HG03378 (cell line): ENCODE measurements at regions not wholly inside any gene's neighbourhood (a gene's known extent, or its start where the extent isn't known, plus 50 kb on each side); places are given as distances from the start of the nearest gene placed in this dataset.

ENCODE experiments used
- ATAC-seq: cut with Tn5 transposase; IDR thresholded peaks from one replicate; pipeline ENCODE4 v1.9.1; 2021; ENCODE audit warnings: mild to moderate bottlenecking, moderate library complexity; ENCODE audit not compliant: unreplicated experiment

DNA sequence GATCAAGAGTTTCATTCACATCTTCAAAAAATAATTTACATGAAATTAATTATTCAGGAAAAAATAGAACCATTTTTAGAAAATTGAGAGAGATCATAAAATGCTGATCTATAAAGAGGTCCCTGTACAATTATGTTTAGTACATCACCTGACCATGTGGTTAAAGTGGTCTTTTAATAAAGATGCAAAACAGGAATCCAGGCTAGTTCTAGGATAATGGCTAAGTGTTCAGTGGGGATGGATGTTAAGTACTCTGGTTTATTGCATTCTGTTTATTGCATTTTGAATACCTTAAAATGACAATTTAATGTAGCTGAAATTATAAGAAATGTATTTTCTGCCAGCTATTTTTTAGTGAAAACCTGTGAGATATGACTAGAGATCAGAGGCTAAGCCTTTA, 72.0 kb upstream of the SMC2 start:
- no peak for ATAC-seq

DNA sequence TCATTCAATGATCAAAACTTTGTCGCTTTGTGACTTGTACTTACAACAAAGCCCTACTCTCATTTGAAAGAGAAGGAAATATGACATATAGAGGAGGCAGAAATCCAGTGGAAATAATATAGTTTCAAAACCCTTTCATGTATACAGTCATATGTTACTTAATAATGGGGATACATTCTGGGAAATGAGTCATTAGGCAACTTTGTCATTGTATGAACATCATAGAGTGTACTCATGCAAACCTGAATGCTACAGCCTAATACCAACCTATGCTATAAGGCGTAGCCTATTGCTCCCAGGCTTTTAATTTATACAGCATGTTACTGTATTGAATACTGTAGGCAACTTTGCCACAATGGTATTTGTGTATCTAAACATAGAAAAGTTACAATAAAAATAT, 69.0 kb upstream of the SMC2 start:
- ATAC-seq, result no peak

DNA sequence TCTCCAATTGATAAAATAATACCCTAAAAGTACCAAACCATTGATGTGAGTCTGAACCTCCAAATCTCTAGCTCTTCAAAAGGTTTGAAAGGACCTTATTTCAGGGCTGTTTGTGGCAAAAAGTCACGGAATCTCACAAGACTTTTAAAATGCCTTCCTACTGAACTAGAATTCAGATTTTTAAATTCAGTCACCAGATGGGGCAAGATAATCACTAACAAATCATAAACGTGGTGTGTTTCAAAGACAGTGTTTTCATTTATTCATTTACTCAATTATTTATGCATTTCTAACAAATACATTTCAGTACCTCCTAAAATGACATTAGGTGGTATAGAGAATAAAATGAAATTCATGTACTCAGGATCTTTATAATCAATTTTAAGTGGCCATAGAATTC, 68.2 kb upstream of the SMC2 start:
- no peak for ATAC-seq

DNA sequence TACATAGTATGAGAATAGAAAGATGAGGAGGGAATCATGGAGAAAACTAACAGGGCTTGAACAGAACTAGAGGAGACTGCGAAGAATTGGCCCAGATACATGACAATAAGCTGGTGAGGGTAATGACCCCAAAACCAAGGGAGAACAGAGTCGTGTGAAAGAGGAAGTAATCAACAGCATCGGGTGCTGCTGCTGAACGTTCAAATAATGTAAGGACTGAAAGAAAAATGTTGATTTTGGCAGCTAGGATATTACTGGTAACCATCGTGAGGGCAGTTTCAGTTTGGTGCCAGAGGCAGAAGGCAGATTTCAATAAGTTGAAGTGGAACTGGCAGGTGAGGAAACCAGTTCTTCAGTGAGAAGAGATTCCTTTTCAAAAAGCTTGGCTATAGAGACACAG, 66.8 kb upstream of the SMC2 start:
- ATAC-seq, result peak; percentile 77

DNA sequence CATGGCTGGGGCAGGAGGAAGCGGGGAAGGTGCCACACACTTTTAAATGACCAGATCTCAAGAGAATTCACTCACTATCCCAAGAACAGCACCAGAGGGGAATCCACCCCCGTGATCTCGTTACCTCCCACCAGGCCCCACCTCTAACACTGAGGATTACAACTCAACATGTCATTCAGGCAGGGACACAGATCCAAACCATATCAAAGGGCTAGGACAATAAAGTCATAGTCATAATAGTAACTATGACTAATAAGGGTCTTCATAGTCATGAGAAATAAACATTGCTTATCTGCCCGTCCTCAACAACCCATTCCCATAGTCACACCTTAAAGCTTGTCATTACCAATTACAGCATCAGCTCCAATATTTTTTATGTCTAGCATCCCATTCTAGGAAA, 65.3 kb upstream of the SMC2 start:
- no peak for ATAC-seq
